Right ventricle myocardium inferior (tissue), 1 donor: ENCODE measurements at regions not wholly inside any gene's neighbourhood (a gene's known extent, or its start where the extent isn't known, plus 50 kb on each side); places are given as distances from the start of the nearest gene placed in this dataset.
"Not testable (repeated sequence)": the region's sequence is repeated elsewhere in the genome, so short reads cannot be mapped to it uniquely, and the experiment has no call there.

Source experiments
- ATAC-seq: fragments of 200-7000 bp; cut with Tn5 transposase; one replicate; pipeline ENCODE4 v1.9.1; 2020; ENCODE audit warnings: mild to moderate bottlenecking, moderate library complexity
- DNase-seq: peaks from one replicate; pipeline ENCODE4 v3.0.0; 2021; ENCODE audit errors: missing footprints
- intact Hi-C: fragments of 100-400 bp; cut with DNase I; formaldehyde crosslinking; loops from one replicate; pipeline ENCODE4 v1.11.0; 2022
- donor health status: DM: no; HTN: yes; CAD: no; lungs with severe emphysema.

- no peak for ATAC-seq
- no peak for DNase-seq
- intact Hi-C loops = loop anchor here (10.0 kb wide), 1 partner anchor 429 kb away; no protein-coding TSS in a partner anchor
These were observed 113.8 kb upstream of the SMURF2 start for GRCh38 chr17:64775701-64776570.

- ATAC-seq = no peak
- intact Hi-C loops = loop anchor here (10.0 kb wide), 1 partner anchor 430 kb away; no protein-coding TSS in a partner anchor
- no peak for DNase-seq
These were observed 112.9 kb upstream of the SMURF2 start for GRCh38 chr17:64774888-64775540.

- no peak for ATAC-seq
- intact Hi-C loops = loop anchor here (10.0 kb wide), 1 partner anchor 431 kb away; no protein-coding TSS in a partner anchor
- no peak for DNase-seq
These were observed 112.0 kb upstream of the SMURF2 start for GRCh38 chr17:64773836-64774761.

GRCh38 chr17:64773386-64773835 is 111.3 kb upstream of the SMURF2 start:
- DNase-seq = no peak
- intact Hi-C loops = loop anchor here (10.0 kb wide), 1 partner anchor 431 kb away; no protein-coding TSS in a partner anchor

GRCh38 chr17:64772845-64773299 is 110.8 kb upstream of the SMURF2 start:
- ATAC-seq (no peak), DNase-seq (no peak)
- intact Hi-C loops = loop anchor here (10.0 kb wide), 1 partner anchor 432 kb away; no protein-coding TSS in a partner anchor

More at GRCh38 chr17:64773386-64773835, 111.3 kb upstream of the SMURF2 start:
- ATAC-seq = no peak

- ATAC-seq (no peak), DNase-seq (no peak)
- intact Hi-C loops = loop anchor here (10.0 kb wide), 1 partner anchor 433 kb away; no protein-coding TSS in a partner anchor
These were observed 110.1 kb upstream of the SMURF2 start for GRCh38 chr17:64771980-64772844.

- ATAC-seq (no peak), DNase-seq (no peak)
- intact Hi-C loops = loop anchor here (10.0 kb wide), 1 partner anchor 435 kb away; no protein-coding TSS in a partner anchor
These were observed 107.6 kb upstream of the SMURF2 start for GRCh38 chr17:64769712-64770111.

- ATAC-seq (no peak), DNase-seq (no peak)
- intact Hi-C loops = no loop called here
These were observed 105.3 kb upstream of the SMURF2 start for GRCh38 chr17:64767269-64767997.

- ATAC-seq (no peak), DNase-seq (no peak)
These were observed 103.2 kb upstream of the SMURF2 start for GRCh38 chr17:64765191-64765889.

GRCh38 chr17:64750891-64751677 is 89.0 kb upstream of the SMURF2 start:
- ATAC-seq = no peak
- intact Hi-C loops = no loop called here
- no peak for DNase-seq

More at GRCh38 chr17:64765191-64765889, 103.2 kb upstream of the SMURF2 start:
- intact Hi-C loops = no loop called here

GRCh38 chr17:64750478-64750877 is 88.4 kb upstream of the SMURF2 start:
- ATAC-seq (no peak), DNase-seq (no peak)
- intact Hi-C loops = no loop called here

GRCh38 chr17:64749306-64749705 is 87.2 kb upstream of the SMURF2 start:
- ATAC-seq (no peak), DNase-seq (no peak)
- intact Hi-C loops = no loop called here

- intact Hi-C loops = no loop called here
- DNase-seq (no peak), ATAC-seq (peak; percentile 70)
These were observed 85.9 kb upstream of the SMURF2 start for GRCh38 chr17:64747938-64748540.

- peak; percentile 83 for ATAC-seq
- intact Hi-C loops = no loop called here
- DNase-seq = peak; percentile 71
These were observed 80.2 kb upstream of the SMURF2 start for GRCh38 chr17:64742326-64742725.

GRCh38 chr17:64741916-64742315 is 79.8 kb upstream of the SMURF2 start:
- intact Hi-C loops = not testable (repeated sequence)
- DNase-seq = peak; percentile 75

More at GRCh38 chr17:64741916-64742315, 79.8 kb upstream of the SMURF2 start:
- ATAC-seq = peak; percentile 86
